ENCODE measurements at regions not wholly inside any gene's neighbourhood (a gene's known extent, or its start where the extent isn't known, plus 50 kb on each side); places are given as distances from the start of the nearest gene placed in this dataset.

DNA sequence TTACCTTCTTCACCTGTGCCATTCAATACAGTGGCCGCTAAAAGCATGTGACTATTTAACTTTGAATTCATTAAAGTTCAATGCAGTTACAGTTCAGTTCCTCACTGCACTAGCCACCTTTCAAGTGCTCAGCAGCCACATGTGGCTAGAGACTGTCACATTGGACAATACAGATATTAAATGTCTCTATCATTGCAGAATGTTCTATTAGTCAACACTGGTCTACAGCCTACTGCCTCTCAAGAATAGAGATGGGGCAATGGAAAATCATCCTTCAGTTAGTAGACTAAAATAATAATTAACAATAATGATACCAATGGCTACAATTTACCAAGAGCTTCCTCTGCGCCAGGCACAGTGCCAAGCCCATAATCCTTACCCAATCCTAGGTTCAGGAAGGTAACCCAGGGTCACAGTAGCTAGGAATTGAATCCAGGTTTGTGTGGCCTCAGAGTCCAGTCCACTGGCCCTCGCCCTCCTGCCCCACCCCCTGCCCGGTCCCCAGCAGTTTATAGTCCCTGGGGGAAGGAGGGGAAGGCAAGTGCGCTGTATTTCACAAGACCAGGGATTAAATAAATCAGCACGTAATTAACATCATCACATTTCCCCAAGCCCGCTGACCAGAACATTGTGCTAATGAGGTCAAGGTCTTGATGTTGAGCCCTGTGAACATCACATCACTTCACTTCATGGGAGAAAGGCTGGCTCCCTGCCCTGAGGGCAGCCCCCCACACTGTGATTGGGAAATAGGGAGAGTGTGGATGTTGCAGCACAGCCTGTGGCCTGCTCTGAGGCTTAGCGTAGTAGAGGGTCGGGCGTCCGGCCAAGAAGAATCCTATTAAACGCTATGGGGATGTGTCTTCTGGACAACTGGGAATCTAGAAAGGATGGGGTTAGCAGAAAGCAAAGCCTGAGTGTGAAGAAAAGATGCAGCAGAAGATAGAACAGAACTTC, 147.2 kb downstream of the VEGFA start:
- no peak for DNase-seq

DNA sequence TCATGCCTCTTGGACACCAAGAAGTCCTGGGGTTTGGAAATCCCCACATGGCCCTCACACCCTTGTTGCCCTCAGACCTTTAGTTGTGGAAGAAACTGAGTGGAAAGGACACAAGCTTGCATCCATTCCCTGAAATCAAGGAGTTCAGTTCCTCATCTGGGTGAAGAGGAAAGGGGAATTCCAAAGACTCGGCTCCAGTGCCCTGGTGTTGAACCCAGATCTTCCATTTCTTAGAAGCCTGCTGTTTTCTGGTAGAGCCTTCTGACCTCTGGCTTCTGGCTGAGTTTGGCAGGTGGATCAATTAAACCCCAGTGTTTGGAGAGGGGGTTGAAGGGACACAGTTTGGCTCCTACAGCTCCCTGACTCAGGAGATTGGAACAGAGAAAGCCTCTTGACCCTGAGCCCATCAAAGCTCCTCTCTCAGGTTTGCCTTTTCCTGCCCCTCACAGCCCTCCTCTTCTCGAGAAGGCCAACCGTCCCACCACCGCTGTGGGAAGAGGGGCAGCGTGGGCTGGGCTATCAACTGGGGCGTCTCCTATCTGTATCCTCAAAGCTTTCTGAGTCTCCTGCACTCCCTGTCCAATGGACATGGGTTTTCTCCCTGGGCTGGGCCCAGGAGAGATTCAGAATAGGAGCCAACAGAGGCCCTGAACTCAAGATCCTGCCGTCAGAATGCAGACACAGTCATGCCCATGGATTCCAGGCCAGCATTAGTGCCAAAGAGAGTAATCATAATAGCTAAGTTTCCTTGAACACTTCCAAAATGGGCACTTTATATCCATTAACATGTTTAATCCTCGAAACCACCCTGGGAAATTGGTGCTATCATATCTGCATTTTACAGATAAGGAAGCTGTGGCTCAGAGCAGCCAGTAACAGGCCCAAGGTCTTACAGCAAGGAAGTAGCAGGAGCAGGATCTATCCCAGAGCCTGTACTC, 146.2 kb downstream of the VEGFA start:
- DNase-seq: no peak

DNA sequence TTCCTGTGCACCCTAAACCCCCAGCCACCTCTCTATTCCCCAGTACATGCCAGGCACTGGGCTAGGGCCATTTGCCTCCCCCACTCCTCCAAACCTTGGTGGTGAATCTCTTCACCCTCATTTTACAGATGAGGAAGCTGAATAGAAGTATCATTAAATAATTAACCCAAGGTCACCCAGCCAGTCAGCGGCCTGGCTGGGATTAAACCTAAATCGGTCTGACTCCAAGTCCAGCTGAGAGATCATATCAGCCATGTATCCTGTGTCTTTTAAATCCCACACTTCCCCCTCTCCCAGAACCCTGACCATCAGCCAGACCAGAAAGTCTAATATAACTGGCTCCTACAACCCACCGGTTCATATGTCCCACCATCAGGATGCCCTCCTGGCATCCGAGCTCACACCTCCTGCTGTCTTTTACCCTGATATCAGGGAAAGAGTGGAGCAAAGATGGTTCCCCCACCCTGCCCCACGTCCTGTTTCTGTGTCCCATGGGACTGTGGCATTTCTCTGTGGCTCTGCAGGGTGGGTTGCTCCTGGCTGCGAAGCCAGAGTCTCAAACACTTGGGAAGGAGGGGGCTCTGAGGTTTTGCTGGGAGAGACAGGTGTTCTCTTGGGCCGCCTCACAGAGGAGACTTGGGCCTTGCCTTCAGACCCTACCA, 145.3 kb downstream of the VEGFA start:
- no peak for DNase-seq

DNA sequence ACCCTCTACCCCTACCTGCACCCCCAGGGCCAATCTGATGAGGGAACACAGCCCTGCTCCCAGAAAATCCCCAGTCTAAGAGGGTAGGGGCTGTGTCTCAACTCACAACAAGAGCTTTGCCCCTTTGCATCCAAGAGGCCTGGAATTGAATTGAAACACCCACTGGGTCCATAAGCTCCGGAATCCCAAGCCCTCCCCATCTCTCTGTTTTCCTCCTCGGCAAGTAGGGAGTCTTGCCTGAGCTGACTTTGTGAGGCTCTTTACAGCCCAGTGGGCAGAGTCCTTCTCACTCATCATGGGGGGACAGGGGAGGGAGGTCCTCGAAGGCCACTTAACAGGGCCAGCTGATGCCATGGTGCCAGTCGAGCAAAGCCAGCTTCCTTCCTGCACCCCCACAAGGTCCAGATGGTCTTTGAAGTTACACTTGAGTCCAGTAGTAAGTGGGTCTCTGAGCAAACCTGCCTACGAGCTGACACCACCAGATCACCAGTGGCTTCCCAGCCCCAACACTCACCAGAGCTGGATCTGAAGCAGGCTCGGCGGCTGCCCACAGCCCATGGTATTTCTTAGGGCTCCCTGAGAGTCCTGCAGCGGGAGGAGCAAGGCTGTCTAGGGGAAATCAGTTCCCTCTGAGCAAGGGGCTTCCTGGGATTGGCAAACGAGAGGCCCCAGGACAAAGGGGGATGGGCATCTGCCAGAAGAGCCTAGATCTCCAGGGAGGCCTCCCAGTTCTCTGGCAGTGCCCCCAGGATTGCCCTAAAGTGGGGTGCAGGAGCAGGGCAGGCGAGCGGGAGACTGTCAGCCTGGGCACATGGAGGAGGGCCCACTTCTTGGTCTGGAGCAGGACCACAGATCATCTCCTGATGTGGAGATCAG, 144.5 kb downstream of the VEGFA start:
- no peak for DNase-seq

DNA sequence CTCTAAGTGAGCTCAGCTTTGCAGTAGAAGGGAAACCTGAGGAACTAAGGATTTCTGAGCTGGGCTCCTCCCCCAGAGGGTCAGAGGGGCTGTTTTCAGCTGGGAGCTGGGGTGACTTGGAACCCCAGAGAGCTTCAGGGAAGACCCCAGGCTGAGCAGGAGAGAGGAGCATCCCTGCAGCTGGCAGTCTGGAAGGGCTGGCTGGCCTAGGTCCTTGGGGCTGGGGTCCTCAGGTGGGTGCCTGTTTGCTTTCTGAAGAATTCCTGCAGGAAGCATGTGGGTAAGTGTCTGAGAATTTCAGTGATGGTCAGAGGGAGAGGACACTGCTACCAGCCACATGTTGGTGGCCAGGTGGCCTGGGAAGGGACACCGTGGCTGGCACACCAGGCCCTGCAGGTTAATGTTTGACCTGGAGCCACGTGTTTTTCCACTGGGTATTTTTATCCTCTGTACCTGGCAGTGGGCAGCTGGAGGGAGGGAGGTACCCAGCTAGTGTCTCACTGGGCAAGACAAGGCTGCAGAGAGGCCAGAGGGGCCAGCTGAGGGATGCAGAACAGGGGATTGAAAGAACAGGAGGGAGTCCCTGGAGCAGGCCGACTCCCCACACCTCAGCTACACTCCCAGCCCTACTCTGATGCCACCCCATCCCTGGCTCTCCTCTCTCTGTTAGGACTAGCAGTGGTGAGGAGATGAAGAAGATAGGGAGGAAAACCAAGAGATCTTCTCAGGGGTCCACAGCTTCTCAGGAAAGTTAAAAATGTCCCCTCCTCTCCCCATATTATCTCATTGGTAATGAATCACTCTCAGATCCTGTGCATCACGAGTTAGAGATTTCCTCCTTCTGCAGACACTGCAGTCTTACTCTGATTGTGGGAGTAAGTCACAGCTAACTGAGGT, 143.6 kb downstream of the VEGFA start:
- DNase-seq: no peak

DNA sequence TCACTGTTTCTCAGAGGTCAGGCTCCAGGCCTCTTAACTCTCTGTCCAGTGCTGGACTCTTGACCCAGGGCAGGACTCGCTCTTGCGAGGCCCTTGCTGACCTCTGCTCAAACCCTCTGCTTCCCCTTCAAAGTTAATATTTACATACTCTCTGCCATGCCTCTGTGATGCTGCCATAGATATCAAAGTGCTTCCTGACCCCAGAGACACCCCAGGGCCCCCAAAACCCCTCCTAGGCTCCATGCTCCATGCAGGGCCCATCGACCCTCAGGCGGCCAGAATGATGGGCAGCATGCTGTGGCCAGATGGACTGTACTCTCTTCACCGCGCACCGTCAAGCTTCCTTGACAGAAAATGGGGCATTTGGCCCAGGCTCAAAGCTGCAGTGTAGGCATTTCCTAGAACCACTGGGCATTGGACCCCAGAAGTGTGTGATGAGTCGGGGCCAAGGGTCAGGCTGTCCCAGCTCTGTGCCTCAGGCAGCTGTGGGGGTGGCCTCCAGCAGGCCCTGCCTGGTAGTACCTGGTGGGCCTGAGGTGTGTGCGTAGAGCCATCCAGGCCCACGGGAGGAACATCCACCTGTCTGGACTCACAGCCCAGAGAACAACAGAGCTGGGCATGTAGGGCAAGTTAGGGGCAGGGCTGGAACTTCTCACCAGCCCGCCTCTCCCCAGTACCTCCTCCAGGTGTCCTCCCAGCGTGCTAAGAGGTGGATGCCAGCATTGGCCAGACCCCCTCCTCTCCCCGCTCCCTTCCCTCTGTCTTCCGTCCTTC, 142.8 kb downstream of the VEGFA start:
- DNase-seq: no peak

DNA sequence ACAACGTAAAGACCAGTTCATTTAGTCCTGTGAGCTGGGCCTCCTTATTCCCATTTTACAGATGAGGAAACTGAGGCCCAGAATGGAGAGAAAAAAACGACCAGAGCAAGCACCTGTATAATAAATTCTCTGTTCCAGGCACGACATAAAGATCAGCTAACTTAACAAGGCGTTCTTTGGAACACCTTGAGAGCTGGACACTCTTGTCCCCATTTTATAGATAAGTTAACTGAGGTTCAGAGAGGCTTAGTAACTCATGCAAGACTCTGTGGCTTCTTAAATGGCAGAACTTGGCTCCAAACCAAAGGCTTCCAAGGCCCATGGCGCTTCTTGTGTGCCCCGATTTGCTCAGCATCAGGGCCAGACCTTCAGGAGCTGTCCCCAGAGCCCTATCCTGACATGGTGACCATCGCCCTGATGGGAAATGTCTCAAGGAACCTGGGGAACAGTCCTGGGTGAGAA, 142.1 kb downstream of the VEGFA start:
- no peak for DNase-seq

DNA sequence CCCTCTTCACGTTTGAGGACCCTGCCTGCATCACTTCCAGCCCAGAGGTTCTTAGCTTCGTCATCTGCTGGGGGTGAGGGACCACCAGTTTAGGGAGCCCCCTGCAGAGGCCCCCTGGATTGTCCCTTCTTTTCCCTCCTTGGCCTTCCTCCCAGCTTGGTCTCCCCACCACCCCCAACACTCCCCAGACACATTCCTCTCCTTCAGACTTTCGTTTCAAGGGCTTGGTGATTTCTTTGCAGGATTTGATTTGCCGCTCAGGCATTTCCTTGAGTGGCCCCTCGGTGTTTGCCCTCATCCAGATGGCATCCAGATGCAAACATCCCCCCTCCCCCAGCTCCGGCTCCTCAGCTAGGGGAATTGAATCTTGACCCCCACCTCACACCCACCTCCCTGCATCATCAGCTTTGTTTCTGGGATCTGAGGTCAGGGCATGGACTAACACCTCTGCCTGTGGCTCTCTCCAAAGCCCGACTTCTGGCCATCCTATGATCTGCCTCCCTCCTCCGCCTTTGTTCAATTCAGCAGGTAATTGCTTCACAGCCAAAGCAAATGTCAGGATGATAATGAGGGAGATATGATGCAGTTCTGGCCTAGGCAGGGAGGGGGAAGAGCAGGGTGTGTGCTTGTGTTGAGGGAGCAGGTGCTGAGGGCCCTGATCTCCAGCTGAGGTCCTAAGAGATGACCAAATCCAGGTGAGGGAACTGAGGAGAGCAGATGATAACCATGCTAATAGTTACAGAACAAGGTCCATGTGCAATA, 141.5 kb downstream of the VEGFA start:
- DNase-seq: no peak

DNA sequence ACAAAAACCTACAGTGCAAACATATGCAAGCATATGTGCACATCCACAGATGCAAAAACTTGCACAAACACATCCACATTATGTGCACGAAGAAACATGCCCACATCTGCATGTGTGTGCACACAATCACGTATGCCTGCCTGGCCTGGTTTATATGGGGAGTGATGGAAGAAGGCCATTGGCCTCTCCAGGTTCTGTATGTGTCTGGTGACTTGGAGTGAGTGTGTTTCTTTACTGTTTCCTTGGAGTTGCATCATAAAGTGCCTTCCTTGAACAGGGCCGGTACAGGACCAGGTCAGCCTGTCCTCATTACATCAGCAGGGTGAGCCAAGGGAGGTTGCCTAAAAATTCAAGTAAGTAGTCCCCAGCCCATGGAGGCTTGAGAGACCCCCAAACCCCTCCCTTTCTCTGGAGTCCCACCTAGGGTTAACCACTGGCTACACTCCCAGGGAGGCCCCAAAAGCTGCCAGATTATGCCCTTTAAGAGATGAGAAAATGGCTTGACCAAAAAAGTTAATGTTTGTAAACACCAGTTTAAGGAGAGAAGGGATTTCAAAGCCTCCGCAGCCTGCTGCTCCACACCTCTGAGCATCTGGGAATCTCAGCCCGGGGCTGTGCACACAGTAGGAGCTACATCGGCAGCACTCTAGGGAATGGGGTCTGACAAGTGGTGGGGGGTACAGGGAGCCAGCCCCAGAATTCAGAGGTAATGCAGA, 140.8 kb downstream of the VEGFA start:
- no peak for DNase-seq

DNA sequence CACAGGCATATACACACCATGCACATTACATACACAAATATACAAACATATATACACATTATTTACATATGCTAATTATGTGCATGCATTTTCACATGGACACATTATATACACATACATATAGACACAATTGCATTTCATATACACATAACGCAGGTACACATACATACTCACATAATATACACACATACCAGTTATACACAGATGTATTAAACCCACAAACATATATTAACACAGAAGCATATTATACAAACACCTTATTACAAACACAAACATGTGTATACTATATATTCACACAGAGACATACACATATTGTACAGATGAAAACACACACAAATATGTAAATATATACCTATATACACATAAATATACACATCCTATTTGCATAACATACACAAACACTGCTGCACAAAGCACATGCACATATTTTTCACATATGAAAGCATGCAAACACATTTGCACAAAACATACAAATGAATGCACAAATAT, 140.2 kb downstream of the VEGFA start:
- no peak for DNase-seq

DNA sequence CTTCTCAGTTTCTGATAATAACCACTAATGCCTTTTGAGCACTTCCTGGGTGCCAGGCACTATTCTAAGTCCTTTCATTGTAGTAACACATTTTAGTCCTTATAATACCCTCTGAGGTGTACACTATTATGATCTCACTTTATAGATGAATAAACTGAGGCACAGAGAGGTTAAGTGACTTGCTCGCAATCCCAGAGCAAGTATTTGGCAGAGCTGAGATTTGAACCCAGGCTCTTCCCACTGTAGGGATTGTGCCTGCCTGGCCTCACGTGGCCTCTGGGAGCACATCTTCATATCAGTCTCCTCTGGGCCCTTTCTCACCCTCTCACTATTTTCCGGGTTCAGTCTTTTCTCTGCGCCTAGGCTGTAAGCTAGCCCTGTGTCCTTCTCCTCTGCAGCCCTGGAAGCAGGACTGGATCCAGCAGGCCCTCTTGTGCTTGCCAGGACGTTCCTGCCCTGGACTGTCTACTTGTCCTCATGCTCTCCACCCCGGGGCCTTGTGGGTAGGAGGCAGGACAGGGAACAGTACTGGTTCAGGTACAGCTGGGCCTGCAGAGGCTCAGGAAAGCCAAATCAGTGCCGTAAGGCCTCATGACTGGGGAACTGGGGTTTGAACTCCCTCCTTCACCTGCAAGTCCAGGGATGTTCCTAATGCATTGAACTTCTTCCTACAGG, 139.6 kb downstream of the VEGFA start:
- no peak for DNase-seq

DNA sequence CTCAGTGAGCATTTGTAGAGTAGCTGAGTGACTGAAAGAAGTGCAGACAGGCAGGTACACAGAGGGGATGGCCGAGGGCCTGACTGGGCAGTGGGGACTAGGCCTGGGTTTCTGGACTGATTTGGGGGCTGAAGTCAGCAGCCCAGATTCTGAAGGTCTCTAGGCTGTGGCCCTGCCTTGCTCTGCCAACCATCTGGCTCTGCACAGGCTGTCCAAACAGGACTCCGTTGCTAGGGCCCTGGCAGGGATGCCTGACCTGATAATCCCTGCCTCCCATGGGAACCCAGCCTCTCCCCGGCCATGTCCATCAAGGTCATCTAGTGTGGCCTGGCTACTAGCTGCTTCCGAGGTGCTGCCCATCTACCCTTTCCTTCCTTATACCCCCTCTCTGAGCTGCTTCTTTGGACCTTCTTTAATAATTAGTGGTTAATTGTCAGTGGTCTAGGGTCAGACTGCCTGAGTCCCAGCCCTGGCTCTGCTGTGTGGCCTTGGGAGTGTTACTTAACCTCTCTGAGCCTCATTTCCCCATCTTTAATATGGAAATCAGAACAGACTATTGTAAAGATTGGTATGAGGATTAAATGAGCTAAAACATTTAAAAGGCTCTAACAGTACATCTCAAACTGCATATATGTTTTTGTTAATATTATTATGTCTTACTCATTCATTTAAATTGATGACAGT, 137.9 kb downstream of the VEGFA start:
- no peak for DNase-seq

DNA sequence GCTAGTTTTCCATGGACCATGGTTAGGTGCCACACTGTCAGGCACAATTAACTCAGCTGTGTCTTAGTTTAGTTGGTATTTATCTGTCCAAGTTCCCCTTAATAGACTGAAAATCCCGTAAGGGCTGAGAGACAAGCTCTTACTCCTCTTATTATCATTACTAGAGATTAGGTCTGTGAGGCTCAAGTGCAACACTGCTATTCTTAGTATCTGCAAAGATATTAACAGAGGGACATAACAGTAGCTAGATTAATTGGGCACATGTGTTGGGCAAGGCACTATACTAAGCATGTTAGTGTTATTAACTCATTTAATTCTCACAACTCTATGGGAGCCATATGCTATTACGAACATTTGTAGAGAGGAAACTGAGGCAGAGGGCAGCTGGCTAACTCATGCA, 137.3 kb downstream of the VEGFA start:
- DNase-seq: no peak

DNA sequence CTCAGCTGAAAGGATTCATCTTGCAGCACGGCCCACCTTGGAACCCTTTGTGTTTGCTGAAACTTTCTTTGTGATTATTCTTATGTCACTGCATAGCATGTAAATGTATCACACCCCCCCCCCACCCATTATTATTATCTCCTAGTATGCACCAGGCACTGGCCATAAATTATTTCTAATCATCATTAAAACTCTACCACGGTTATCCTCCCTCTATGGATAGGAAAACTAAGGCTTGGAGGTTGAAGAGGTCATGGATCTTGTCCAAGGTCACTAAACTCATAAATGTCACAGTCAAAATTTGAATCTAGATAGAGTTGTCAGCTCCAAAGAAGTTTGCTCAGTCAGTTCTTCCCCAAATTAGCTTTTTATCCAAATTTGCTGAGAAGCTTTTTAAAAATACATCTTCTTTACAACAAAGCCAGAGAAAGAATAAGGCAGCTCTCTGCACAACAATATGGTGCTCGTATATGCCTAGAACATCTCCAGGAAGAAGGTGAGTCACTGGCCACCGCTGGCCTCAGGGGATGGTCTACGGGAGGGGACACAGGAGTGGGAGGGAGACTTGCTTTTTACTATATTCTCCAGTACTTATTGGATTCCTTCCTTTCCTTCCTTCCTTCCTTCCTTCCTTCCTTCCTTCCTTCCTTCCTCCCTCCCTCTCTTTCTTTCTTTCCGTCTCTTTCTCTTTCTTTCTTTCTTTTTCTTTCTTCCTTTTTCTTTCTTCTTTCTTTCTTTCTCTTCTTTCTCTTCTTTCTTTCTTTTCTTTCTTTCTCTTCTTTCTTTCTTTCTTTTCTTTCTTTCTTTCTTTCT, 134.5 kb downstream of the VEGFA start:
- no peak for DNase-seq

DNA sequence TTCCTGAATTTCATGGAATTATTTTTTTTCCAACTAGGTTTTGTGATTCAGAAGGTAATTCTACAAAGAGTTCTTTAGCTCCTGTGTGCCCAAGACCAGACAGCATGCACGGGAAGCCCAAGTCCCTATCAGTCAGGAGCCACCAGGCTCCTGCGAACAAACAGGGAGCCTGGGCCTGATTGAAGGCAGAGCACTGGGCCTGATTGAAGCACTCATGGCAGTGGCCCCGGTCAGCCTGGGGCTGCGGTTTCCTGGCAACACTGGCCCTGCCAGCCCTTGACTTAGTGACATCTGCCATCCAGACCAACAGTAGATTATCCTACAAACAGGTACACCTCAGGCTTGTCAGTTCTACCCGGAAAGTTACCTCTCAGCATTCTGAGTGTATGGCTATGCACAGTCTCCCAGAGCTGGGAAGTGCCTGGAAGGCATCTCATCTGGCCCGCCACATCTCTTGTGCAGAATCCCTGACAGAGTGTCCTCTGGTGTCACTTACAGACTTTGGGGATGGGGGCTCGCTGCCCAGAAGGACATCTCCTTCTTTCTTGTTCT, 133.8 kb downstream of the VEGFA start:
- no peak for DNase-seq

DNA sequence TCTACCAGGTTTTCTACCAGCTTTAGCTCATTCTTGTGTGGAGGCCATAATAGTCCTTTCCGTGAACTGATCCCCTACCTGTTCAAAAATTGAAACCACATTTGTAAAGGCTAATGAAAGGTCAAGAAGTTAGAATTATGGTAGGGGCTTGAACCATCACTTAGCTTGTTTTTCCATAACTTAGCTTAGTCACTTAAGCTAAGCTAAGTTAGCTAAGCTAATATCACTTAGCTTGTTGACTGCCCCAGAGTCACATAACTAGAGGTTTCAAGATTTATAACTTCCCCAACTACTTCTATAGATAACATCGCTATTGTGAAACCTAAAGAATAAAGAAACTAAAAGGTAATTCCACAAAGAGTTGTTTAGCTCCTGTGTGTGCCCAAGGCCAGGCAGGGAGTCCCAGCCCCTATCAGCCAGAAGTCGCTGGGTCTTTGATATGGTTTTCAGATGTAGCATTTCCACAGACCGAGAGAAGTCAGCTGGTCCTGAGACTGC, 131.8 kb downstream of the VEGFA start:
- no peak for DNase-seq

All from activated CD4-positive, alpha-beta T cell treated with anti-CD3 and anti-CD28 coated beads, Interleukin-2, amount 50 U/mL, for 48 hours (primary cell).